NT2/D1 (cell line): ENCODE measurements at regions not wholly inside any gene's neighbourhood (a gene's known extent, or its start where the extent isn't known, plus 50 kb on each side); places are given as distances from the start of the nearest gene placed in this dataset.
"Not testable (repeated sequence)": the region's sequence is repeated elsewhere in the genome, so short reads cannot be mapped to it uniquely, and the experiment has no call there.

Source experiments
- DNase-seq: peaks from one replicate; pipeline ENCODE4 v3.0.0-alpha.2; 2011; ENCODE audit warnings: low read depth, low spot score
- H3K27me3 ChIP-seq: 2 replicates; pipeline ENCODE4 v1.6.0; 2011; ENCODE audit warnings: mild to moderate bottlenecking; ENCODE audit not compliant: insufficient read length, insufficient read depth
- H3K36me3 ChIP-seq: 2 replicates; pipeline ENCODE4 v1.6.1; 2011; ENCODE audit warnings: mild to moderate bottlenecking, low read length, mixed read lengths; ENCODE audit not compliant: insufficient read depth, insufficient read length
- H3K4me1 ChIP-seq: 2 replicates; pipeline ENCODE4 v1.5.1; 2011; ENCODE audit not compliant: insufficient read depth, insufficient read length
- H3K4me3 ChIP-seq: 2 replicates; pipeline ENCODE4 v1.5.1; 2011; ENCODE audit warnings: low read depth; ENCODE audit not compliant: insufficient read length
- H3K9ac ChIP-seq: 2 replicates; pipeline ENCODE4 v1.6.0; 2011; ENCODE audit warnings: low read depth; ENCODE audit not compliant: insufficient read length
- H3K9me3 ChIP-seq: 2 replicates; pipeline ENCODE4 v1.5.1; 2011; ENCODE audit warnings: mild to moderate bottlenecking, low read length; ENCODE audit not compliant: insufficient read depth
- SUZ12 ChIP-seq: IDR thresholded peaks from 2 replicates; pipeline ENCODE4 v1.6.1; 2011; ENCODE audit not compliant: insufficient read length, insufficient read depth; ENCODE audit errors: extremely low read depth
- YY1 ChIP-seq: IDR thresholded peaks from 2 replicates; pipeline ENCODE4 v1.6.1; 2011; ENCODE audit not compliant: insufficient read length, insufficient read depth
- ZNF274 ChIP-seq: IDR thresholded peaks from 2 replicates; pipeline ENCODE4 v1.6.1; 2011; ENCODE audit warnings: mild to moderate bottlenecking, low read depth, low read length

DNA sequence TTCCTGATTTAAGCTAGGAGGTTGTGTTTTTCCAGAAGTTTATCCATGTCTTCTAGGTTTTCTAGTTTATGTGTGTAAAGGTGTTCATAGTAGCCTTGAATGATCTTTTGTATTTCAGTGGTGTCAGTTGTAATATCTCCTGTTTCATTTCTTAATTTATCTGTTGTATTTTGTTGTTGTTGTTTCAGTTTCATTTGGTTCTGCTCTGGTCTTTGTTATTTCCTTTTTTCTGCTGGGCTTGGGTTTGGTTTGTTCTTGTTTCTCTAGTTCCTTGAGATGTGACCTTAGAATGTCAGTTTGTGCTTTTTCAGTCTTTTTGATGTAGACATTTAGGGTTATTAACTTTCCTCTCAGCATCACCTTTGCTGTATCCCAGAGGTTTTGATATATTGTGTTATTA is 62.8 kb downstream of the SCP2D1 start:
- not testable (repeated sequence) for H3K9me3 ChIP-seq, H3K4me1 ChIP-seq, DNase-seq, H3K4me3 ChIP-seq, H3K36me3 ChIP-seq, H3K27me3 ChIP-seq, H3K9ac ChIP-seq

DNA sequence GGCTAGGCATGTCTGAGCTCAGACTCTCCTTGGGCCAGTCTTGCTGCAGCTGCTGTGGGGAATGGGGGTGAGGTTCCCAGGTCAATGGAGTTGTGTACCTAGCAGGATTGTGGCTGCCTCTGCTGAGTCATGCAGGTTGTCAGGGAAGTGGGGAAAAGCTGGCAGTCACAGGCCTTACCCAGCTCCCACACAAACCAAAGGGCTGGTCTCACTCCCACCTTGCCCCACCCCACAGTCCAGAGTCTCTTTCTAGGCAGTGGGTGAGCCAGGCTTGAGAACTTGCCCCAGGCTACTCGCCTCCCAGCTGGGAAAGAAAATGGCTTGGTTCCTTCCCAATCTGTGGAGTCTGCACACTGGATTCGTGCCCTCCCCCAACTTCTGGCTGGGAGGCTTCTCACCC is 65.7 kb downstream of the SCP2D1 start:
- no peaks in the 10 kb centered on the region for H3K27me3 ChIP-seq
- H3K9me3 ChIP-seq, result no peaks in the 10 kb centered on the region
- H3K4me3 ChIP-seq, result no peak overlapping the region
- DNase-seq, result no peak
- H3K4me1 ChIP-seq, result no peaks in the 10 kb centered on the region
- H3K9ac ChIP-seq, result no peak overlapping the region
- TF ChIP-seq ZNF274 (no peak), SUZ12 (no peak), YY1 (no peak)
- H3K36me3 ChIP-seq, result no peaks in the 10 kb centered on the region

DNA sequence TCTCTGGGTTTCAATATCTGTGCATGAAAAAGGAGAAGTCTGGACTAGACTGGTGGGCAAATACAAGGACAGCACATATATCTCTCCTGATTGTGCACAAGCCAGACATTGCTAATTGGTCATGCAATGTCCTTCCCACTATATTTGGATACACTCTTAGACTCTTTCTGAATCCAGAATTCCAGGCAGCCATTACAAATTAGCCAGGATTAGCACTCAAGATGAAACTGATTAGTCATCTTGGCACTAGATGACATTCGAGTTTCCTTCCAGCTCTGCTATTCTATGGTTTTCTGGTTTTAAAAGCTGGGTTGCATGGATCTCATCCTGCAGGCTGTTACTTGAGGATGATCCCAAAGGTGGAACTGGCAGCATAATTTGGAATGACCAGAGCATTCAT is 73.2 kb downstream of the SCP2D1 start:
- no peaks in the 10 kb centered on the region for H3K4me1 ChIP-seq
- no peaks in the 10 kb centered on the region for H3K36me3 ChIP-seq
- no peak for TF ChIP-seq ZNF274
- TF ChIP-seq SUZ12, result no peak
- TF ChIP-seq YY1, result no peak
- no peak overlapping the region for H3K9ac ChIP-seq
- no peaks in the 10 kb centered on the region for H3K27me3 ChIP-seq
- no peaks in the 10 kb centered on the region for H3K9me3 ChIP-seq
- no peak for DNase-seq
- no peak overlapping the region for H3K4me3 ChIP-seq

DNA sequence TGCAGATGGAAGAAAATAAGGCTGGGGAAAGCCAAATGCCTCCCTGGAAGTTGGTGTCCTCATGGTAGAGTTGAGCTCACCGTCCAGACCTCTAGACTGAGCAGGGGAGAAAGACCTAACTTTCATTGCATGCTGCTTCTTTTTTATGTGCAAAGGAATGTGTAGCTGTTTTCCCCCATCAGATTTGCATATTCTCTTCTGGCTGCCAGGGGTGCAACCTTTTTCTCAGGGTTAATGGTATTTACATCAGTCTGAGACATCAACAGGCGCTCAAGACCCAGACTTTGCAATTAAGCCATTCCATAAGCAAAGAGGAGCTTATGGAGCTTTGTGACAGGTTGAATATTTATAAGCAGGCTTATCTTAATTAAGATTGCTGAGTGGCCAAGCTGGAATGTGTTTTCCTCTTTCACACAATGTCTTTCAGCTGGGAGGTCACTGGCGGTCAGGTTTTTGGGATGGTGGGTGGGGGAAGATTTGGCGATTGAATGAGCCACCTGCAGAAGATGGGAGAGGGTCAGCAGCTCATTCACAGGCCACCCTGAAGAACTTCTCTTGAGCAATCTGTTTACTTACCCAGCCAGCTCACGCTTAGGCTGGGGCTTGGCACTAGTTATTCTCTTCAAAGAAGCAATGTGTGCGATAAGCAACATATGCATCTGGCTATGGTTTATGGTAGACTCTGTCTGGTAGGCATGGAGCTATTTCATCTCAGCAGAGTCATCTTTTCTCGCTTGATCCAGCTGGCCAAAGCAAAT is 88.6 kb downstream of the SCP2D1 start:
- no peaks in the 10 kb centered on the region for H3K4me1 ChIP-seq
- H3K27me3 ChIP-seq, result no peaks in the 10 kb centered on the region
- H3K36me3 ChIP-seq, result no peaks in the 10 kb centered on the region
- peak; percentile 42 for DNase-seq
- TF ChIP-seq ZNF274 (no peak), SUZ12 (no peak), YY1 (no peak)
- no peak overlapping the region for H3K4me3 ChIP-seq
- H3K9ac ChIP-seq, result no peak overlapping the region
- peaks cover 7% of the 10 kb centered on the region; the same call in 1 of the 2 replicates for H3K9me3 ChIP-seq

DNA sequence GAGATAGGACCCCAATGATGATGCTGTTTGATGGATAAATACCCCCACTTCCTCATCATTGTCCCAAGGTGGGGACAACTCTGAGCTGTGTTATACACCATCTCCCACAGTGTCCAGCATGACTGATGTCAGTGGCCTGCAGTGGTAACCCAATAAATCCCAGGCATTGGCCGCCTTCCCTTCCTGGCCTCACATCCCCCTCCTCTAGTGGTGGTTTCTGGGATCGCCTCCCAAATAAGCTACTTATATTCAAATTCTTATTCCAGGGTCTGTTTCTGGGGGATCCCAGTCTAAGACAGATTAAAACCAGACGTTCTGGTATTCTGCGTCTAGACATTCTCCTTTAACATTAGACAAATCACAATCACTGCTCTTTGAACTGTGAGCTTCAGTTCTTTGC is 90.6 kb downstream of the SCP2D1 start:
- TF ChIP-seq SUZ12 (no peak), ZNF274 (no peak), YY1 (no peak)
- no peak overlapping the region for H3K4me3 ChIP-seq
- no peaks in the 10 kb centered on the region for H3K4me1 ChIP-seq
- no peak for DNase-seq
- no peaks in the 10 kb centered on the region for H3K27me3 ChIP-seq
- H3K36me3 ChIP-seq, result no peaks in the 10 kb centered on the region
- H3K9ac ChIP-seq, result no peak overlapping the region
- peaks cover 7% of the 10 kb centered on the region; the same call in 1 of the 2 replicates for H3K9me3 ChIP-seq

DNA sequence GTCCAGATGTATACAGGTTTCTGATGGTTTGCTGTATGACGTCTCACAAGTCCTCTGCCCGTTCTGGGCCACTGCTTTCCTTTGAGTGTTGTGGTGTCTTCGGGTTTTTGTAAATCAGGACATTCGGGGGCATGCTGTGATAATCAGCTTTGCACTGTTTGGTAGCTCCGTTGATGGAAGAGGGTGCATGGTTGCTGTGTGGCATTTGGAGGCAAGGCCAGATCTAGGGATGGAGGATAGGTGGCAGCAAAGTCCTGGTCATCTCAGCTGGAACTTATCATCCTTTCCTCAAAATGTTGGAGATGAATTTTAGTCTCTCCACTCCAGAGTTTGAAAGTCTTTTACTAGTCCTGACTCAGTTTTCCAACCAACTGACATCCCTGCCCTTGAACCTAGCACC is 91.0 kb downstream of the SCP2D1 start:
- Histone ChIP-seq H3K4me3 (no peak overlapping the region), H3K36me3 (no peaks in the 10 kb centered on the region), H3K4me1 (no peaks in the 10 kb centered on the region), H3K9me3 (peaks cover 7% of the 10 kb centered on the region; the same call in 1 of the 2 replicates), H3K9ac (no peak overlapping the region), H3K27me3 (no peaks in the 10 kb centered on the region)
- no peak for DNase-seq
- TF ChIP-seq SUZ12 (no peak), ZNF274 (no peak), YY1 (no peak)

DNA sequence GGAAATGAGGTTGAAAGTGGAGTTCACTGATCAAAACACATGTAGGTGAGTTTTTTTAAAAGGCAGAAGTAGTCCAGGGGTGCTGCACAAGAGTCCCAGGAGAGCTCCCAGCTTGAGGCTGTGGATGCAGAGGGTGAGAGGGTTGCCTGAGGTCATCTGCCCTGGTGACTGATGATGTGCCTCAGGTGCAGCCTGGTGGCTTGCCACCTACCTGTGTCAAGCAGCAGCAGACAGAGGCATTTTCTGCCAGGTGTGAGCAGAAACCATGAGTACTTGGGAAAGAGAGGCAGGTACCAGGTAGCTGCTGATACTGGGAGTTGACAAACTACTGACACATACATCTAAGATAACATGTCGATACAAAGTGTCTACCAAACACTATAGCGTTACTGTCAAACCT is 92.5 kb downstream of the SCP2D1 start:
- H3K4me1 ChIP-seq, result no peaks in the 10 kb centered on the region
- H3K9ac ChIP-seq, result no peak overlapping the region
- H3K36me3 ChIP-seq, result no peaks in the 10 kb centered on the region
- H3K4me3 ChIP-seq, result no peak overlapping the region
- H3K27me3 ChIP-seq, result no peaks in the 10 kb centered on the region
- no peak for TF ChIP-seq YY1
- no peak for TF ChIP-seq SUZ12
- TF ChIP-seq ZNF274, result no peak
- peaks cover 7% of the 10 kb centered on the region; the same call in 1 of the 2 replicates for H3K9me3 ChIP-seq
- DNase-seq, result no peak

DNA sequence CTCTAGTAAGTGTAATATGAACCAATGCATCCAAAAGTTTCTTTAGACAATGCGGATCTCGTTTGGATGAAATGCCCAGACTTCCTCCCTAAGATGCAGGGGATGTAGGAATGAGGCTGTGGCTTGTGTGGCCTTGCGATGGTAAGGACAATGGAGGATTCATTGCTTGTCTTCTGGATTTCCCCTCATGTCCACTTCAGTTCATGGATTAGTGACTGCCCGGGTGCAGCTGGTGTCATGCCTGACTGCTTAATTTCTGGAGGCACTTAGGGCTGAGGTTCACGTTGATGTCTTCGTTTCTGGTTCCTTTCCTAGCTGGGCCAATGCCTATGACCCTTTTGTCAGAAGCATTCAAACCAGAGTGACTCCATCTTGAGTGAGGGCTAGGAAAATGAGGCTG is 93.8 kb downstream of the SCP2D1 start:
- TF ChIP-seq SUZ12, result no peak
- TF ChIP-seq ZNF274, result no peak
- TF ChIP-seq YY1, result no peak
- Histone ChIP-seq H3K9ac (no peak overlapping the region), H3K4me1 (no peaks in the 10 kb centered on the region), H3K36me3 (no peaks in the 10 kb centered on the region), H3K27me3 (no peaks in the 10 kb centered on the region), H3K4me3 (no peak overlapping the region), H3K9me3 (peaks cover 7% of the 10 kb centered on the region; the same call in 1 of the 2 replicates)
- DNase-seq, result no peak
